ENCODE measurements at regions not wholly inside any gene's neighbourhood (a gene's known extent, or its start where the extent isn't known, plus 50 kb on each side); places are given as distances from the start of the nearest gene placed in this dataset.
"Not testable (repeated sequence)": the region's sequence is repeated elsewhere in the genome, so short reads cannot be mapped to it uniquely, and the experiment has no call there.

DNA sequence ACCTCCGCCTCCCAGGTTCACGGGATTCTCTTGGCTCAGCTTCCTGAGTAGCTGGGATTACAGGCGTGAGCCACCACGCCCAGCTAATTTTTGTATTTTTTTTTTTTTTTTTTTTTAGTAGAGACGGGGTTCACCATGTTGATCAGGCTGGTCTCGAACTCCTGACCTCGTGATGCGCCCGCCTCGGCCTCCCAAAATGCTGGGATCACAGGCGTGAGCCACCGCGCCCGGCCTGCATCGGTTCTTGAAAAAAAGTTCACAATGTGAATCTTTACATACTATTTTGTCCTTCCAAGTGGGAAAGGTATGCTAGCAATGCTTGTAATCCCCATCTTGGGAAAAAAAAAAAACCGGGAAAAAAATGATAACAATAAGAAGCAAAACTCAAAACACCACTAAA lies 211.0 kb downstream of the SH3BGRL start:
- TF ChIP-seq, protein P1, sequence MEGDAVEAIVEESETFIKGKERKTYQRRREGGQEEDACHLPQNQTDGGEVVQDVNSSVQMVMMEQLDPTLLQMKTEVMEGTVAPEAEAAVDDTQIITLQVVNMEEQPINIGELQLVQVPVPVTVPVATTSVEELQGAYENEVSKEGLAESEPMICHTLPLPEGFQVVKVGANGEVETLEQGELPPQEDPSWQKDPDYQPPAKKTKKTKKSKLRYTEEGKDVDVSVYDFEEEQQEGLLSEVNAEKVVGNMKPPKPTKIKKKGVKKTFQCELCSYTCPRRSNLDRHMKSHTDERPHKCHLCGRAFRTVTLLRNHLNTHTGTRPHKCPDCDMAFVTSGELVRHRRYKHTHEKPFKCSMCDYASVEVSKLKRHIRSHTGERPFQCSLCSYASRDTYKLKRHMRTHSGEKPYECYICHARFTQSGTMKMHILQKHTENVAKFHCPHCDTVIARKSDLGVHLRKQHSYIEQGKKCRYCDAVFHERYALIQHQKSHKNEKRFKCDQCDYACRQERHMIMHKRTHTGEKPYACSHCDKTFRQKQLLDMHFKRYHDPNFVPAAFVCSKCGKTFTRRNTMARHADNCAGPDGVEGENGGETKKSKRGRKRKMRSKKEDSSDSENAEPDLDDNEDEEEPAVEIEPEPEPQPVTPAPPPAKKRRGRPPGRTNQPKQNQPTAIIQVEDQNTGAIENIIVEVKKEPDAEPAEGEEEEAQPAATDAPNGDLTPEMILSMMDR (IDR thresholded peaks at IDR 0.05), result not testable (repeated sequence)
- TF ChIP-seq POLR2AphosphoS5, EP300 (IDR thresholded peaks at IDR 0.05): not testable (repeated sequence)
